Fibroblast of skin of right biceps (primary cell): ENCODE measurements at regions not wholly inside any gene's neighbourhood (a gene's known extent, or its start where the extent isn't known, plus 50 kb on each side); places are given as distances from the start of the nearest gene placed in this dataset.
"Not testable (repeated sequence)": the region's sequence is repeated elsewhere in the genome, so short reads cannot be mapped to it uniquely, and the experiment has no call there.

Source experiments
- DNase-seq: peaks from one replicate; pipeline ENCODE4 v3.0.0-alpha.2; 2013

DNA sequence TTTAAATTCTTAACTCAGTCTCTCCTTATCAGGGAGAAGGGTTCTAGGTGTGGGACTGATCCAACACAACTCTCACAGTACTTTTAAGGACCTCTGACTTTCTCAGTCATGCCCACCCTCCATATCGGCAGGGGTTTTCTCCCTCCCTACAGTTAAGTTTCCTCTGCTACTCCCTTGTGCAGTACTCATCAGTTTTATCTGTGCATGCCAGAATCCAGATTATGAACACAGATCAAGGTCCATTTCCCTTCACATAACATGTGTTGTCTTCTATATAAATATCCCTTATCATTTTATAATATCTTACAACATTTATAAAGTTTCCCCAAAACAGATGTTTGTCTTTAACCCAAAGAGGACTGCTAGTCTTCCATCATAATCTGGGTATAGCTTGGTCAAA, 986.5 kb upstream of the ARRDC3 start:
- DNase-seq: no peak

DNA sequence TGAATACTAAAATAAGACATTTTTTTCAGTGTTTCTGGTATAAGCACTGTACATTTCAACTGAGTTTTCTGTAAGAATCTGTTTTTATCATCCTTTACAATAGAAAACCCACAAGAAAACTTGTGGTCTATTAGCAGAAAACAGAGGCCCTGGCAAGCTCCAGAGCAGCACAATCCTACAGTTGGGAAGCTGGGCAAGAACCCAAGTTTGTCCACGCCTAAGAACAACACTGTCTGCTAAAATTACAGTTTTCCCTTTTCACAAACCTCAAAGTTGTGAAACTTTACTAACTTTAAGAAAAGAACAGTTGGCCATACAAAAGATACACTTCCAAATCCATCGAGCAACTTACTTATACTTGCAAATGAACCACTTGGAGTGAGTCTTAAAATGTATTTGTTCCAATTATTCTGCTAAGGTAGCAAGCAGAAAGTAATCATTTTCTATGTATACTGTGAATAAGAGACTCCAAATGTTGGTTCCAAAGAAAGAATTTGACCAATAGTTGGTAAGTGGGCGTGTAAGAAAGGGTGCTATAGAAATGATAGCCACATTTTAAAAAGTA, 982.0 kb upstream of the ARRDC3 start:
- peak; percentile 39 for DNase-seq

DNA sequence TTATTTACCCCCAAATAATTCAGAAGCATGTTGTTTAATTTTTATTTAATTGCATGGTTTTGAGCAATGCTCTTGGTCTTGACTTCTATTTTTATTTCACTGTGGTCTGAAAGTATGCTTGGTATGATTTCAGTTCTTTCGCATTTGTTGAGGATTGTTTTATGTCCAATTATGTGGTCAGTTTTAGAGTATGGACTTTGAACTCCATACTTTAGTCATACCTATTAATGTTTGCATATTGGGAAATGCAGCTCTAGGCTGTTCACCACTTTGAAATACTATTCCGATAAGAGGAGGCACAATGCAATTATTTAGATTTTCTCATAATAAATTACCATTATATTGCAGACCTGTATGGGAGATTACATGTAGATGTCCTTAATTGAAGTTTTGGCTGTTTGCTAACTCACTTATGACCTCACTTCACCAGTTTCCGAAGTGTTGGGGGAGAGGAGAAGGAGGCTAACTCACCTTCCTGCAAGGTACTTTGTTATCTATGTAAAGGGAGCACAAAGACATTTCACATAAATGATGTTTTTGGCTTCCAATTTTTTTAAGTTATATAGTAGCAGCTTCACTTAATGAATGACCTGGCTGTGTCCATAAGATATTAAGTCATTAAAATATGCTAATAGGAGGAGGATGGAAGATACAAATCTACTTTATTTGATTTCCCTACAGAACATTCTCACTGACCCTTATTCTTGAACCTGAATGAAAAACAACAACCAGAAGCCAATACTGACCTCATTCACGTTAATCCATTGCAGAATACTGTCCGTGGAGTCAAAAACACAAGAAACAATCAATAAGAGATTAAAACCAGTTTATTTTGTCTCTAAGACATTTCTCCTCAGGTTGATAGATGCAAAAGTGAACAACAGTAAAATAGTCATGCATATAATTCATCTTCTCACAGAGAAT, 970.3 kb upstream of the ARRDC3 start:
- peak; percentile 31 for DNase-seq

DNA sequence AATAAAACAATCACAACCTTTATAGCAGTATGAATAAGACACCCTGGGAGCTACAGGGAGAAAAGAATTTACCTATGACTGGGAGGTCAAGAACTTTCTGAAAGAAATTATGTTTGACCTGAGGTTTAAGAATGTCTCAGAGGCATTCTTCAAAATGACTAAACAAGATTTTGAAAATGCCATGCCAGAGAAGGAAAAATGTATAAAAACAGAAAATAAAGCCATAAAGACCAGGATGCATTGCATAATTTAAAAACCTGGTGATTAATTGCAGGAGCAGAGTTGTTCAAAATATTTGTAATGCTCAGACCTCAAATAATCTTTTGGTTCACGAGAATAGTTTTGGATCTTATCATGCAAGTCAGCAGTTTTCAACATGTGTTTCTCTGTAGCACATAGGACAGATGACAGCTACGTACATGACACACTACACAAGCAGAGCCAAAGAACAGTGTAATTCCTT, 954.7 kb upstream of the ARRDC3 start:
- peak; percentile 62 for DNase-seq

DNA sequence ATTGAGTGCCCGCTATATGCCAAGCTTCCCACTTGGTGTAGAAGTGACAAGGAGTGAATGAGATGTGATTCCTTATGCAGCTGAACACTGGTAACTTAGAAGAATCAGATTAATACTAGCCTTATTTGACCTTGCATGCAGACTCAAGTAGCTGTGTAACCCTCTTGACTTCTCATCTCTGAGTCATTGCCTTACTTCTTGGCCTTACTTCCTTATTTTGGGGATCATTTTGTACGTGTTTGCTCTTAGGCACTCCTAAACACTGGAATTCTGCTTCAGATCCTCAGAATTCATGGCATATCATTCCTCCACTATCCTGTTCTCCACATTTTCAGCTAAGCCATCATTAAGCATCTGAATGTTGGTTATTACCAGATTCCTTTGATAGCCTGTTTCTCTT, 948.9 kb upstream of the ARRDC3 start:
- DNase-seq: peak; percentile 24

DNA sequence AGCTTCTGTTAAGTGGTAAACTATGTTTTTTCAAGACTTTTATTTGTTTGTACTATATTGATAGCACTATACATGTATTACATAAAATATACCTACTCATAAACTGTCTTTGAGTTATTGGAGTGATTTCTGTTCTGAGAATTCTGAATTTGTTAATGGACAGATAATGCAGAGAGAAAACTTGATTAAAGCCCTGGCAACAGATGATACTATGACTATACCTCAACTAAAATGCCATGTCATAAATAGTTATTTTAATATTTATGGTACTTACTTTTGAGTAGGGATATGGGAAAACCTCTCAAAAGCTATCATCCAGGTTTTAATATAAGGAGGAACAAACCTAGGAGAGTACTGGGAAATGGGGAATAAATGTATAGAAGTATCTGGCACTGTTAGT, 947.2 kb upstream of the ARRDC3 start:
- DNase-seq: no peak

DNA sequence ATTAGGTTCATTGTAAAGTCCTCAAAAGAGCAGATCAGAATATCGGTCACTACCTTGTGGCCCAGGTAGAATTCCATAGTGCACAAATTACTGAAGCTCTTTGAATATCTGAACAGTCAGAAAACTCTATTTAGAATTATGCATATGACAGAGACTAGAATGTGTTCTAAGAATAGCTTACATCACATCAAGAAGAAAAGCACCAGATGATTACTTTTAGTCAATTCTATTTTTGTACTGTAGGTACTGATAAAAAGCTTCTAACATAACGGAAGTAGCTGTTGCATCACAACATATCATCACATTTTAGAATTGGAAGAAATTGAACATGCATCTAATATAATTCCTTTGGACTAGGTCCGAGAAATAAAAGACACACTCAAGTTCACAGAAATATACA, 946.6 kb upstream of the ARRDC3 start:
- no peak for DNase-seq

DNA sequence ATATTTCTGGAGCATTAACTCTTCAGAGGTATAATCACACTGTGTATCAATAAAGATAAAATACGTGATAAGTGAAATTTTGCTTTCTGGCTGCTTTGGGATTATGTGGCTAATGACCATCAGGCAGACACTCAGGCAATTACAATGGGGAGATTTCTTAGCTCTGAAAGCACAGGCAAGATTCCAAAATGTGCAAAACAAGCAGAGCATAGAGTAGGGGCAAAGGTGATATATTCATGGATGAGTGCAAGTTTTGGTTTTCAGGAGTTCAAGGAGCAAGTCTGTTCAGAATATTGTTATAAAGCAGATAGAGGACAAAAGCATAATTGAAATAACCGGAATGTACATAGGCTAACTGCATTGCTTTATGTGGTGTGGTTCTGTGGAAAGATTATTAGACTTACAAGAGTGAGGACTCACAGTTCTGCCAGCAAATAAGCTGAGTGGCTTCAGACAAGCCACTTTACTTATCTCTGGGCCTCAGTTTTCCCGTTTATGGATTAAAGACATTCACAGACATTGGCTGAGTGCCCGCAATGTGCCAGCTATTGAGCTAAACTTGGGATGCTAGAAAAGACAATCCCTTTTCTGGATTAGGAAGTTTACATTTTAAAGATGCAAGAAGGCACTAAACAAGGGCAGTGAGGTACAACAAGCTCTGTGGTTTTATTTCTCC, 945.6 kb upstream of the ARRDC3 start:
- DNase-seq: no peak

DNA sequence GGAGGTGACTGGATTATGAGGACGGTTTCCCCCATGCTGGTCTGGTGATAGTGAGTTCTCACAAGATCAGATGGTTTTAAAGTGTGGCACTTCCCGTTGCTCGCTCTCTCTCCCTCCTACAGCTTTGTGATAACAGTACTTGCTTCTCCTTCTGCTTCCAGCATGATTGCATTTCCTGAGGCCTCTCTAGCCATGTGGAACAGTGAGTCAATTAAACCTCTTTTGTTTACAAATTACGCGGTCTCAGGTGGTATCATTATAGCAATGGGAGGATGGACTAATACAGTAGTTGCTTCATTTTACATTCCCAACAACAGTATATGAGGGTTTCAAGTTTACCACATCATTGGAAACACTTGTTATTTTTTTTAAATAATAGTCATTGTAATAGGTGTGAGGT, 937.3 kb upstream of the ARRDC3 start:
- DNase-seq: no peak

DNA sequence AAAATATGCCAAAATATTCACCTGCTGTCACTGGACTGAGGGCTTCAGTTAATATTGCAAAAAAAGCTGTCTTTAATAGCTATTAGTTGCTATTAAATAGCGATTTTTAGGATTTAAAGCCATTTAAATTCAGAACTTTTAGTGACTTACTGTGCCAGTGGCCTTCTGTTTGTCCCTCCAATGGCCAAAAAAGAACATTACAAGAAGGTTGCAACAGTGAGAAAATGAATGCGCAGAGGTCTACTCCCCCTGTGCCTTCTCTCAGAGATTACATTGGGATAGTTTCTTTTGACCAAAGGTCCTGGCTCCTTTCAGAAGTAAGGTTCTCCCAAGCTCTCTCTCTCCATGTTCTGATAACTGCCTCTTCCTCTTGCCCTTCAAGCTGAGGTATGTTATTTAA, 930.3 kb upstream of the ARRDC3 start:
- DNase-seq: no peak

DNA sequence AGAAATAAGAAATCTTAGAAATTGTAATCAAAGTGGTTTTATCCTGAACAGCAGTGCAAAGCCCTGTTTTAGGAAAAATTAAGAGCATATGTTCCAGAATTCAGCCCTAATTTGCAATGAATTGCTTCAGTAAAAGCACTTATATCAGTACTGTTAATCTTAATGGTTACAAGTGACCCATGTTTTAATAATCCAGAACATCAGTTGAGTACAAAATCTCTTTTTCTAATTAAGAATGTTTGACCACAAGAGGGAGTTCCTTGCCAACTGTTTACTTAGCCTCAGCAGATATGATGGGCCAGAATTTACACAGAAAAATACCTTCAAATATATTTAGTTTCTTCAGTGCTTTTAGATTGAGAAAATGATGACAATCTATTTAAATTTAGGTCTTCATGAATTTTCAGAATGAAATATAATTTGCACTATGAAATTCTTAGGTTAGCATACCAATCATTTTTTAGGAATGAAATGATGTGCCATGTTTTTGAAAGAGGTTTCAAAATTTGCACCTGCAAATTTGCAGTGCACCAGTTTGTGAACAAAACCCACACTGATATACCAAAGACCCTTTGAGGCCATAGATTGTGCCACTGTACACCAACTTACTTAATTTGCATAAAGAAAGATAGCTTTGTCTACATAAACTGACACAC, 926.3 kb upstream of the ARRDC3 start:
- DNase-seq: peak; percentile 33

DNA sequence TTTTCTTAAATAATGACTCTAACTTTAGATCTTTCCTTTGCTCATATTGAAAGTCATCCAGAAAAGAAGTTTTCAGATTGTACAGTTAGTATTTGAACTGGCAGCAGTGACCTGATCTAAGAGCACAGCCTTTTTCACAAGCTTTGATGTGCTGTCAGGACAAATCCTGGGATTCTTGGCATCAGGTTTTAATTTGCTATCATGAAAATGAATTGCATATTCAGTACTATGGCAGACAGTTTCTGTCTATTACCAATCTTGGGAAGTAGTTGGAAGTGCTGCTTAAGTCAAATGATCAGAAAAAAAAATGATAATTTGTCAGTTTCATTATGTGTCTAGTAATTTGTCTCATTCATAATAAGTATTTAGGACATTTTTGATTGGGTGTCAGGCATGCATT, 925.6 kb upstream of the ARRDC3 start:
- DNase-seq: no peak

DNA sequence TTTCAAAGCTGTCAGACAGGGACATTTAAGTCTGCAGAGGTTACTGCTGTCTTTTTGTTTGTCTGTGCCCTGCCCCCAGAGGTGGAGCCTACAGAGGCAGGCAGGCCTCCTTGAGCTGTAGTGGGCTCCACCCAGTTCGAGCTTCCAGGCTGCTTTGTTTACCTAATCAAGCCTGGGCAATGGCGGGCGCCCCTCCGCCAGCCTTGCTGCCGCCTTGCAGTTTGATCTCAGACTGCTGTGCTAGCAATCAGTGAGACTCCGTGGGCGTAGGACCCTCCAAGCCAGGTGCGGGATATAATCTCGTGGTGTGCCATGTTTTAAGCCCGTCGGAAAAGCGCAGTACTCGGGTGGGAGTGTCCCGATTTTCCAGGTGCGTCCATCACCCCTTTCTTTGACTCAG, 919.2 kb upstream of the ARRDC3 start:
- DNase-seq: not testable (repeated sequence)

DNA sequence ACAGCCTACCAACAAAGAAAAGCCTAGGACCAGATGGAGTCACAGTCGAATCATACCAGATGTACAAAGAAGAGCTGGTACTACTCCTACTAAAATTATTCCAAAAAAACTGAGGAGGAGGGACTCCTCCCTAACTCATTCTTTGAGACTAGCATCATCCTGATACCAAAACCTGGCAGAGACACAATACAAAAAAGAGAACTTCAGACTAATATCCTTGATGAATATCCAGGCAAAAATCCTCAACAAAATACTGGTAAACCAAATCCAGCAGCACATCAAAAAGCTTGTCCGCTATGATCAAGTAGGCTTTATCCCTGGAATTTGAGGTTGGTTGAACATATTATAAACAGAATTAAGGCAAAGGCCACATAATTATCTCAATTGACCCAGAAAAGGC, 900.4 kb upstream of the ARRDC3 start:
- DNase-seq: no peak

DNA sequence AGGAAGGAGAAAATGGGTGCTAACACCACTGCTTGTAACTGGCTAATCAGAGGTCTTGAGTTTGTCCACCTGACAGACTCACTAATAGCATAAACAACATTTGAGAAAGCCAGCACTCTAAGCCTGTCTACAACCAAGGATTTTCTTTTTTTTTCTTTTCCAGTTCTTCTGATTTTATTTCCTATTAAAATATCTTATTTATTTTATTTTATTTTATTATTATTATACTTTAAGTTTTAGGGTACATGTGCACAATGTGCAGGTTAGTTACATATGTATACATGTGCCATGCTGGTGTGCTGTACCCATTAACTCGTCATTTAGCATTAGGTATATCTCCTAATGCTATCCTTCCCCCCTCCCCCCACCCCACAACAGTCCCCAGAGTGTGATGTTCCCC, 888.6 kb upstream of the ARRDC3 start:
- DNase-seq: not testable (repeated sequence)

DNA sequence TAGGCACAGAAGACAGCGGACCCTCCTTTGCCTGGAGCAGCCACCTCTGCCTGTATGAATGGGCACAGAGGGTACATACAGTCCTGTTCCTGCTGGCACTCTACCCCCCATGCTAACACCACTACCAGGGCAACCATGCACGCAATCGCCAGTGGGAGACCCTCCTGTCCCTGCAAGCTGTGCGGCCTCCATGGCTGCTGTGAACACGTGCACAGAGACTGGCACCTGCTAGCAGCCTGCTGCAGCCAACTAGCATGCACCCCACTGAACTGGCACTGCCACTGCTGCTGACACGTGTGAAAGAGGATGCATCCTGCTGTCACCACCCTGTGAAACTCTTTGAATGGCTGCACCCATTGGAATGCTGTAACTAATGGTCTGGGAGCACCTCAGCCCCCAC, 885.2 kb upstream of the ARRDC3 start:
- DNase-seq: no peak

DNA sequence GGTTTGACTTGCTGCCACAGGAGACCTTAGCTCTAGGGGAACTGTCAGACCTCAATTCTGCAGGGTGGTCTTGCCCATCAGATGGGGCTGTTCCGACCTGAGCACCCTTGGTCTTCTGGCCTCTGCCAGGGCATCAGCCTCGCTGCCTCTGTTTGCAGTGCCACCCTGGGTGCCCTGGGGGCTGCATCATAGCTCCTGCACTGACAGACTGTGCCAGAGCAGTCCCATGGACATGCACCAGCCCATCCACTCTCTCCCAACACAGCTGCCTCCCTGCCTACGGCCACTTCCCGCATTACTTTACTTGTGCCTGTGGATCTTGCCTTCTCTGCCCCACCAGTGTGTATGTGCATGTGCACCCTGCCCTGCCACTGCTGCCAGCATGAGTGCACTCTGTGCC, 884.7 kb upstream of the ARRDC3 start:
- no peak for DNase-seq

DNA sequence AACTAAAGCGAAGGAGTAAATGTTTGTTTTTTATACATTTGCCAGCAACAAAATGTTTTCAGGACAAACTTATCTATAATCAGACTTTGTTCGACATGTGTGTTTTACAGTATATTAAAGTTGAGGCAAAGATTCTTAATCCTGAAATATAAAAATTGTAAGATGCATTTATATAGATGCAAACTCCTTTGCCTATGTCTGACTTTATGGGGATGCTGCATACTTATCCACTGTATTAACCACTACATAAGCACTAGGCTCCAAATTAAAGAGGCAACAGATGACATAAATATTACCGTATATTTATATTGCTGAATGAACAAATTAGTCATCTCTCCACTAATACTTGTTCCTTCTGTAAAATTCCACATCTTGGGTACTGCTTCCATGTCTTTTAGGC, 882.7 kb upstream of the ARRDC3 start:
- no peak for DNase-seq

DNA sequence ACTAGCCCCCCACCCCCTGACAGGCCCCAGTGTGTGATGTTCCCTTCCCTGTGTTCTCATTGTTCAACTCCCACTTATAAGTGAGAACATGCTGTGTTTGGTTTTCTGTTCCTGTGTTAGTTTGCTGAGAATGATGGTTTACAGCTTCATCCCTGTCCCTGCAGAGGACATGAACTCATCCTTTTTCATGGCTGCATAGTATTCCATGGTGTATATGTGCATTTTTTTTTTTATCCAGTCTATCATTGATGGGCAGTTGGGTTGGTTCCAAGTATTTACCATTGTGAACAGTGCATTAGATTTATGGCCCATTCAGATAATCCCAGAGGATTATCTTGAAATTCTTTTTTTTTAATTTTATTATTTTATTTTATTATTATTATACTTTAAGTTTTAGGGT, 872.5 kb upstream of the ARRDC3 start:
- DNase-seq: not testable (repeated sequence)

DNA sequence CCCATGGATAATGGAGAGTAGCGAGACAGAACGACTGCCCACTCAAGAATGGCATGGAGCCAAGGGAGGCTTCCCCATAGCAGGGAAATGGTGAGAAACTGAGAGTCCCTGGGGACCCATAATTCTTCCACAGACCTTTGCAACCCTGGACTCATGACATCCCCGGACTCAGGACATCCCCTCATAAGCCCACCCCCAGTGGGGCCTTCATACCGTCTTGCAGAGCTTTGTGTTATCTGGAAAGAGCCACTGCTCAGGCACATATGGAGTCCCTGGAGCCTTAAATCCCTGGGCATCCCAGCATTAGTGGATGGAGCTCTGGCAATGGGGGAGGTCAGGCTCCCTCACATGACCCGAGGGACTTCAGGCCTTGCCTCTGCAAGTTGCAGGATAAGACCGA, 865.4 kb upstream of the ARRDC3 start:
- no peak for DNase-seq

DNA sequence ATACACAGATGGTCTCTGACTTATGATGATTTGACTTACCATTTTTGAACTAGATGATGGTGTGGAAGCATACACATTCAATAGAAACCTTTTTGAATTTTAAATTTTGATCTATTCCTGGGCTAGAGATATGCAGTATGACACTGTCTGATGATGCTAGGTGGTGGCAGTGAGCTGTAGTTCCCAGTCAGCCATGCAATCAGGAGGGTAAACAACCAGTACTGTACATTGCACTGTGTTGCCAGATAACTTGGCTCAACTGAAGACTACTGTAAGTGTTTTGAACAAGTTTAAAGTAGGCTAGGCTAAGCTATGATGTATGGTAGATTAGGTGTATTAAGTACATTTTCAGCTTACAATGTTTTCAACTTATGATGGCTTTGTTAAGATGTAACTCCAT, 859.1 kb upstream of the ARRDC3 start:
- DNase-seq: no peak

DNA sequence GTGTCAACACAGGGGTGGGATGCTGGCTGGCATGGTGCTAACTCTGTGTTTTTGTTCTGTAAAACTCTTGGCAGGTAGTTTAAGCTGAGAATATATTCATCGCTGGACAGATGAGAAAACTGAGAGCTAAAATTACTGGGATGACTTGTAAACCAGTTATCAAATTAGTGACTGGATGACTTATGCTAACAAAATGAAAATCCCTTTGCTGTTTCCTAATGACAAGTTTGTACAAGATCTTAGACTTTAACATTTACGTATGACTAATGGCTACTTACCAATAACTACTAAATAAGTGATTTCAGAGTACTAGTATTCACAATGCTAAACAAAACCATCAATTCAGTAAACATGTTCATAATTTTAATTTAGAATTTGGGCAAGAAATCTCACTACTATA, 854.8 kb upstream of the ARRDC3 start:
- DNase-seq: no peak

DNA sequence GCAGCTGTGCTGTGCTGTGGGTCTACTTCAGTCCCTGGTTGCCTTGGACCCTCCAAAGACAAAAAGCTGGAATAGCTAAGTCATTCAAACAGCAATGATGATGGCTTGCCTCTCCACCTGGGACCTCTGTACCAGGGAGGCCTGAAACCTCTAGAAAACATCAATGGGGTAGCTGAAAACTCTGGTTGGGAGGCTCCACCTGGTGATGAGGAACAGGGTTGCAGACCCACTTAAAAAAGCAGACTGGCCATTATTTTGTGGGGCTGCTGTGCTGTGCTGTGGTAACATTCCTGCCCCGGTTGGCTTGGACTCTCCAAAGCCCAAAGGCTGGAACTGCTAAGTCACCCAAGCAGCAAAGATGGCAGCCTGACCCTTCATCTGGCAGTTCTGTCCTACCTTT, 839.3 kb upstream of the ARRDC3 start:
- no peak for DNase-seq

DNA sequence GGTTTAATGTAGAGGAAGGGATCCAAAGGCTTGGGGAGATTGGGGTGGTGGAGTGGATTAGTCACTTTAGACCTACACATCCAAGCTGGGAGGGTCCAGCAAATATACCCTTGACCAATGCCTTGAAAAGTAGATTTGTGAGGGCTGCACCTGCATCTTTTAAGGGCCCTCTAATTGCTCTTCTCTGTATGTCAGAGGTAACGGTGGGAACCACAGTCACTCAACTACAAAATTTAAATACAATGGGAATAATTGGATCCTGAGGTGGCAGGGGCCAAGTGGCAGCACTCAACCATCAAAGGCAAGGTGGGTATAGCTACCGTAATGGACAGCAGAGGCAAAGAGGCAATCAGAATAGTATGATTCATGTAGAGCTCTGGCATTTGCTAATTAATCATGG, 833.7 kb upstream of the ARRDC3 start:
- DNase-seq: not testable (repeated sequence)
